ENCODE measurements at regions not wholly inside any gene's neighbourhood (a gene's known extent, or its start where the extent isn't known, plus 50 kb on each side); places are given as distances from the start of the nearest gene placed in this dataset.

GRCh38 chr2:80822999-80823398, 518.4 kb upstream of the LRRTM1 start:
- no peaks in the 10 kb centered on the region for H3K4me1 ChIP-seq (ENCODE audit: control insufficient read depth, insufficient read depth, low read length)
- ChIA-PET POLR2A (no interaction called here), CTCF (no interaction called here)
- H3K27ac ChIP-seq (ENCODE audit: extremely low read depth, low read depth, low read length) = no peak overlapping the region
- H3K36me3 ChIP-seq (ENCODE audit: control insufficient read depth in 2 of 2, insufficient read depth in 1 of 2, low read length in 2 of 2) = no peaks in the 10 kb centered on the region
- TF ChIP-seq KLF7 (tag by site-specific recombination; IDR thresholded peaks at IDR 0.05; ENCODE audit: borderline replicate concordance) (no peak), ZNF26 (tag by site-specific recombination; IDR thresholded peaks at IDR 0.05) (no peak), GLIS1 (tag by site-specific recombination; IDR thresholded peaks at IDR 0.05) (no peak), ZNF239 (tag by site-specific recombination; IDR thresholded peaks at IDR 0.05) (no peak), ZNF600 (tag by site-specific recombination; IDR thresholded peaks at IDR 0.05) (no peak), BCL11B (tag by site-specific recombination; IDR thresholded peaks at IDR 0.05; ENCODE audit: low read depth) (no peak), ELK4 (IDR thresholded peaks at IDR 0.05; ENCODE audit: borderline replicate concordance, low read depth, low read length) (no peak), ZNF555 (tag by site-specific recombination; conservative IDR thresholded peaks at IDR 0.05) (no peak), ZNF704 (tag by site-specific recombination; IDR thresholded peaks at IDR 0.05) (no peak), KLF16 (tag by site-specific recombination; IDR thresholded peaks at IDR 0.05) (no peak), ZNF521 (tag by site-specific recombination; IDR thresholded peaks at IDR 0.05) (no peak), ZBTB8A (tag by site-specific recombination; IDR thresholded peaks at IDR 0.05) (no peak), ZBTB21 (tag by site-specific recombination; IDR thresholded peaks at IDR 0.05) (no peak), ZNF473 (tag by site-specific recombination; IDR thresholded peaks at IDR 0.05) (no peak), ZNF423 (tag by site-specific recombination; IDR thresholded peaks at IDR 0.05) (no peak), CTCF (tag by site-specific recombination; IDR thresholded peaks at IDR 0.05) (no peak), ZNF341 (tag by site-specific recombination; IDR thresholded peaks at IDR 0.05; ENCODE audit: low read depth) (no peak)
- H3K4me3 ChIP-seq (ENCODE audit: low read depth, low read length) = no peak overlapping the region
- no peaks in the 10 kb centered on the region for H3K9me3 ChIP-seq (ENCODE audit: control insufficient read depth, insufficient read depth, low read depth, low read length)

GRCh38 chr2:80815259-80815658, 510.7 kb upstream of the LRRTM1 start:
- no peaks in the 10 kb centered on the region for H3K9me3 ChIP-seq (ENCODE audit: control insufficient read depth, insufficient read depth, low read depth, low read length)
- H3K4me1 ChIP-seq (ENCODE audit: control insufficient read depth, insufficient read depth, low read length) = no peaks in the 10 kb centered on the region
- POLR2A ChIA-PET = no interaction called here
- CTCF ChIA-PET = no interaction called here
- H3K27ac ChIP-seq (ENCODE audit: extremely low read depth, low read depth, low read length) = no peak overlapping the region
- no peak overlapping the region for H3K4me3 ChIP-seq (ENCODE audit: low read depth, low read length)
- H3K36me3 ChIP-seq (ENCODE audit: control insufficient read depth in 2 of 2, insufficient read depth in 1 of 2, low read length in 2 of 2) = no peaks in the 10 kb centered on the region
- no peak for TF ChIP-seq ZNF596 (tag by site-specific recombination; IDR thresholded peaks at IDR 0.05)
- TF ChIP-seq ZNF621 (tag by site-specific recombination; IDR thresholded peaks at IDR 0.05) = no peak
- TF ChIP-seq ZNF302 (tag by site-specific recombination; IDR thresholded peaks at IDR 0.05; ENCODE audit: low read depth) = no peak
- no peak for TF ChIP-seq TRIM28 (IDR thresholded peaks at IDR 0.05; ENCODE audit: borderline replicate concordance, low read length)
- TF ChIP-seq HOXC10 (CRISPR knock-in tag; IDR thresholded peaks at IDR 0.05) = no peak
- TF ChIP-seq ZNF174 (tag by site-specific recombination; IDR thresholded peaks at IDR 0.05) = no peak
- TF ChIP-seq ZNF140 (tag by site-specific recombination; IDR thresholded peaks at IDR 0.05) = no peak
- TF ChIP-seq PRDM10 (tag by site-specific recombination; IDR thresholded peaks at IDR 0.05) = no peak
- TF ChIP-seq ZFP41 (tag by site-specific recombination; IDR thresholded peaks at IDR 0.05; ENCODE audit: borderline replicate concordance) = no peak
- no peak for TF ChIP-seq ZNF623 (tag by site-specific recombination; IDR thresholded peaks at IDR 0.05)
- no peak for TF ChIP-seq ZFHX2 (tag by site-specific recombination; conservative IDR thresholded peaks at IDR 0.05)
- TF ChIP-seq IKZF3 (tag by site-specific recombination; IDR thresholded peaks at IDR 0.05) = no peak
- no peak for TF ChIP-seq ZNF521 (tag by site-specific recombination; IDR thresholded peaks at IDR 0.05)
- TF ChIP-seq YY1 (tag by site-specific recombination; IDR thresholded peaks at IDR 0.05) = no peak

Measured in HEK293 (cell line).